Uterus (tissue), 2 donors: ENCODE measurements at regions not wholly inside any gene's neighbourhood (a gene's known extent, or its start where the extent isn't known, plus 50 kb on each side); places are given as distances from the start of the nearest gene placed in this dataset.

Source experiments
- POLR2A ChIP-seq, 2 donors: fragments of 450-650 bp; IDR thresholded peaks; one replicate each; pipeline ENCODE4 v1.6.1; 2016; ENCODE audit warnings: antibody characterized with exemption in 2 of 2, mild to moderate bottlenecking in 1 of 2, moderate library complexity in 1 of 2
- TF ChIP-seq, protein P1 (sequence below), 4 experiments: fragments of 200-600 bp in 2 of 4; fragments of 450-650 bp in 2 of 4; sonication (generic) in 2 of 4; IDR thresholded peaks; one replicate each; pipeline ENCODE4 v1.5.1; 2016 to 2019; ENCODE audit warnings: antibody characterized with exemption in 4 of 4, mild to moderate bottlenecking in 2 of 4, moderate library complexity in 1 of 4

GRCh38 chrX:124190440-124190839 is 142.0 kb upstream of the TEX13D start:
- no peak for TF ChIP-seq POLR2A (IDR thresholded peaks at IDR 0.05)
- TF ChIP-seq, protein P1, sequence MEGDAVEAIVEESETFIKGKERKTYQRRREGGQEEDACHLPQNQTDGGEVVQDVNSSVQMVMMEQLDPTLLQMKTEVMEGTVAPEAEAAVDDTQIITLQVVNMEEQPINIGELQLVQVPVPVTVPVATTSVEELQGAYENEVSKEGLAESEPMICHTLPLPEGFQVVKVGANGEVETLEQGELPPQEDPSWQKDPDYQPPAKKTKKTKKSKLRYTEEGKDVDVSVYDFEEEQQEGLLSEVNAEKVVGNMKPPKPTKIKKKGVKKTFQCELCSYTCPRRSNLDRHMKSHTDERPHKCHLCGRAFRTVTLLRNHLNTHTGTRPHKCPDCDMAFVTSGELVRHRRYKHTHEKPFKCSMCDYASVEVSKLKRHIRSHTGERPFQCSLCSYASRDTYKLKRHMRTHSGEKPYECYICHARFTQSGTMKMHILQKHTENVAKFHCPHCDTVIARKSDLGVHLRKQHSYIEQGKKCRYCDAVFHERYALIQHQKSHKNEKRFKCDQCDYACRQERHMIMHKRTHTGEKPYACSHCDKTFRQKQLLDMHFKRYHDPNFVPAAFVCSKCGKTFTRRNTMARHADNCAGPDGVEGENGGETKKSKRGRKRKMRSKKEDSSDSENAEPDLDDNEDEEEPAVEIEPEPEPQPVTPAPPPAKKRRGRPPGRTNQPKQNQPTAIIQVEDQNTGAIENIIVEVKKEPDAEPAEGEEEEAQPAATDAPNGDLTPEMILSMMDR (IDR thresholded peaks at IDR 0.05) = no peak
